A673 (cell line): ENCODE measurements at regions not wholly inside any gene's neighbourhood (a gene's known extent, or its start where the extent isn't known, plus 50 kb on each side); places are given as distances from the start of the nearest gene placed in this dataset.

Experiments used
- BruUV-seq: library from RNA; stranded (reverse); fragments of 400-500 nt; replicated peaks from 2 replicates; lab custom pipeline; 2021; lab: Mats Ljungman, UMichigan
- CTCF ChIA-PET: fragments of 300-600 bp; sonication (Branson Sonifier 250); formaldehyde crosslinking; loops from one replicate; lab custom pipeline; 2022; ENCODE audit warnings: antibody characterized with exemption; lab: Charles Lee
- POLR2A ChIA-PET: fragments of 300-600 bp; sonication (Branson Sonifier 250); formaldehyde crosslinking; loops from one replicate; lab custom pipeline; 2022; ENCODE audit warnings: antibody characterized with exemption; ENCODE audit not compliant: low non-redundant PET; lab: Charles Lee
- DNase-seq: peaks from one replicate; pipeline ENCODE4 v3.0.0-alpha.2; 2015; ENCODE audit warnings: low spot score
- H3K27ac ChIP-seq: fragments of 200-600 bp; sonication (generic); 2 replicates; pipeline ENCODE4 v1.5.1; 2016; ENCODE audit warnings: mixed run types, low read depth, mild to moderate bottlenecking, mixed read lengths, antibody characterized with exemption, low read length; ENCODE audit not compliant: poor library complexity, severe bottlenecking
- H3K27me3 ChIP-seq: fragments of 200-600 bp; sonication (generic); replicated peaks from 2 replicates; pipeline ENCODE4 v1.6.1; 2017; ENCODE audit warnings: mixed run types, low read depth, mild to moderate bottlenecking, mixed read lengths, antibody characterized with exemption, low read length; ENCODE audit not compliant: insufficient read depth, poor library complexity
- H3K36me3 ChIP-seq: fragments of 200-600 bp; sonication (generic); 2 replicates; pipeline ENCODE4 v1.6.1; 2016; ENCODE audit warnings: mixed run types, mild to moderate bottlenecking, mixed read lengths, antibody characterized with exemption, low read length; ENCODE audit not compliant: insufficient read depth, poor library complexity, severe bottlenecking
- H3K4me1 ChIP-seq: fragments of 200-600 bp; sonication (generic); 2 replicates; pipeline ENCODE4 v1.6.1; 2017; ENCODE audit warnings: mixed run types, mild to moderate bottlenecking, mixed read lengths, antibody characterized with exemption, low read length; ENCODE audit not compliant: insufficient read depth, poor library complexity, severe bottlenecking
- H3K4me3 ChIP-seq: fragments of 200-600 bp; sonication (generic); 2 replicates; pipeline ENCODE4 v1.5.1; 2016; ENCODE audit warnings: low read depth, mixed run types, mild to moderate bottlenecking, mixed read lengths, low read length; ENCODE audit not compliant: poor library complexity, severe bottlenecking
- H3K9me3 ChIP-seq: fragments of 200-600 bp; sonication (generic); 2 replicates; pipeline ENCODE4 v1.6.1; 2016; ENCODE audit warnings: mixed run types, low read depth, mild to moderate bottlenecking, mixed read lengths, antibody characterized with exemption, low read length; ENCODE audit not compliant: poor library complexity, severe bottlenecking
- EZH2 ChIP-seq: fragments of 200-600 bp; sonication (generic); IDR thresholded peaks from 2 replicates; pipeline ENCODE4 v1.6.1; 2017; ENCODE audit warnings: borderline replicate concordance, low read depth, mild to moderate bottlenecking, mixed read lengths, antibody characterized with exemption, low read length; ENCODE audit not compliant: poor library complexity, severe bottlenecking
- intact Hi-C: fragments of 100-400 bp; cut with micrococcal nuclease; formaldehyde crosslinking; loops from one replicate; pipeline ENCODE4 v1.10.0; 2022; ENCODE audit not compliant: unreplicated experiment
- TF ChIP-seq, protein P1 (sequence below): fragments of 300-800, 200-600 bp; sonication (generic); conservative IDR thresholded peaks from 2 replicates; pipeline ENCODE4 v1.5.1; 2017; ENCODE audit warnings: low read depth, mild to moderate bottlenecking, antibody characterized with exemption, low read length, moderate library complexity, mixed read lengths

DNA sequence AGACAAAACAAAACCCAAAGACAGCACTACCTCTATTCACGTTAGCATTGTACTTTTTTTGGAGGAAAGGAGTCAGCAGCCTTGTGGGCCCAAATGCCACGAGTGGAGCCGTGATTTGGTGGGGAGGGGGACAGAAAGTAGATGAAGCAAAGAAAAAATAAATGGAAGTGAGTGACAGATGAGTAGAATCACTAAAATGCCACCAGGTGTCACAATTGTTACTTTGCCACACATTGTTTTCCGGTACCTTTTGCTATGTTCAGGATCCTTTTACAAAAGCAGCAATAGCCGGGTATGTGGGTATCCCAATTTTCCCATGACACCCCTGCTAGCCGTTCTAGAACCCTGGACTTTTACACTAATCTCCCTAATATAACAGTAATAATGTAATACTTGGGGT is 85.0 kb upstream of the AK4 start:
- TF ChIP-seq, protein P1, sequence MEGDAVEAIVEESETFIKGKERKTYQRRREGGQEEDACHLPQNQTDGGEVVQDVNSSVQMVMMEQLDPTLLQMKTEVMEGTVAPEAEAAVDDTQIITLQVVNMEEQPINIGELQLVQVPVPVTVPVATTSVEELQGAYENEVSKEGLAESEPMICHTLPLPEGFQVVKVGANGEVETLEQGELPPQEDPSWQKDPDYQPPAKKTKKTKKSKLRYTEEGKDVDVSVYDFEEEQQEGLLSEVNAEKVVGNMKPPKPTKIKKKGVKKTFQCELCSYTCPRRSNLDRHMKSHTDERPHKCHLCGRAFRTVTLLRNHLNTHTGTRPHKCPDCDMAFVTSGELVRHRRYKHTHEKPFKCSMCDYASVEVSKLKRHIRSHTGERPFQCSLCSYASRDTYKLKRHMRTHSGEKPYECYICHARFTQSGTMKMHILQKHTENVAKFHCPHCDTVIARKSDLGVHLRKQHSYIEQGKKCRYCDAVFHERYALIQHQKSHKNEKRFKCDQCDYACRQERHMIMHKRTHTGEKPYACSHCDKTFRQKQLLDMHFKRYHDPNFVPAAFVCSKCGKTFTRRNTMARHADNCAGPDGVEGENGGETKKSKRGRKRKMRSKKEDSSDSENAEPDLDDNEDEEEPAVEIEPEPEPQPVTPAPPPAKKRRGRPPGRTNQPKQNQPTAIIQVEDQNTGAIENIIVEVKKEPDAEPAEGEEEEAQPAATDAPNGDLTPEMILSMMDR = peak; percentile 27
- TF ChIP-seq EZH2 = no peak
- H3K9me3 ChIP-seq = no peaks in the 10 kb centered on the region
- ChIA-PET POLR2A (interaction anchor here (0.9 kb wide), 1 partner anchor 12 kb away, joined by 3 read pairs; no protein-coding TSS in a partner anchor), CTCF (interaction anchor here (1.0 kb wide), 1 partner anchor 146 kb away, joined by 3 read pairs; no protein-coding TSS in a partner anchor)
- H3K27ac ChIP-seq = no peak overlapping the region
- H3K4me1 ChIP-seq = peaks cover 38% of the 10 kb centered on the region
- no peak for DNase-seq
- BruUV-seq = no TSS peak
- H3K27me3 ChIP-seq = no peaks in the 10 kb centered on the region
- intact Hi-C loops = loop anchor here (5.0 to 10.0 kb wide), 2 partner anchors 624 to 798 kb away; no protein-coding TSS in a partner anchor
- peaks cover 1% of the 10 kb centered on the region for H3K36me3 ChIP-seq
- no peak overlapping the region for H3K4me3 ChIP-seq

DNA sequence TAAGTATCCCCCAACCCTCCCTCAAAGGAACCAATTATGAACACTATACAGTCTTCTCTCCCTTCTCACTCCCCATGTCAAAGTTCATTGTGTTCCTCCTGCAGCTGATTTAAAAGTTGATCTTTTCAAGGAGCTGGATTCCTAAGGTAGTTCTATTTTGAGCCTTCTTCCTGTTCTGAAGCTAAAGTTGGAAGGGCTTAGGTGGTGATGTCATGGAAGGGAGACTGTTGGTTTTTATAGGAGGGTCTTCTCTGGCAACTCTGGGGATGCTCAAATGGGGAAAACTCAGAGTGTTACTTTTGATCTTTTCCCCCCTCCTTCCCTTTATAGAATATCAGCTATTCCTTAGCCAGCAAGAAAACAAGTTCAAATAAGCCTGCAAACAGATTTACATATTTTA is 83.0 kb upstream of the AK4 start:
- intact Hi-C loops = loop anchor here (5.0 to 10.0 kb wide), 3 partner anchors 378 to 800 kb away; no protein-coding TSS in a partner anchor
- POLR2A ChIA-PET = no interaction called here
- H3K36me3 ChIP-seq = no peaks in the 10 kb centered on the region
- TSS peak; percentile 20 for BruUV-seq
- no peak for DNase-seq
- CTCF ChIA-PET = interaction anchor here (0.6 to 1.3 kb wide), 2 partner anchors 10 to 11 kb away, joined by 3 to 9 read pairs; no protein-coding TSS in a partner anchor
- H3K27ac ChIP-seq = no peak overlapping the region
- TF ChIP-seq EZH2 = no peak
- TF ChIP-seq, protein P1 = no peak
- H3K27me3 ChIP-seq = no peaks in the 10 kb centered on the region
- H3K4me1 ChIP-seq = peaks cover 35% of the 10 kb centered on the region
- no peaks in the 10 kb centered on the region for H3K9me3 ChIP-seq
- peak overlapping the region; percentile 89 for H3K4me3 ChIP-seq

DNA sequence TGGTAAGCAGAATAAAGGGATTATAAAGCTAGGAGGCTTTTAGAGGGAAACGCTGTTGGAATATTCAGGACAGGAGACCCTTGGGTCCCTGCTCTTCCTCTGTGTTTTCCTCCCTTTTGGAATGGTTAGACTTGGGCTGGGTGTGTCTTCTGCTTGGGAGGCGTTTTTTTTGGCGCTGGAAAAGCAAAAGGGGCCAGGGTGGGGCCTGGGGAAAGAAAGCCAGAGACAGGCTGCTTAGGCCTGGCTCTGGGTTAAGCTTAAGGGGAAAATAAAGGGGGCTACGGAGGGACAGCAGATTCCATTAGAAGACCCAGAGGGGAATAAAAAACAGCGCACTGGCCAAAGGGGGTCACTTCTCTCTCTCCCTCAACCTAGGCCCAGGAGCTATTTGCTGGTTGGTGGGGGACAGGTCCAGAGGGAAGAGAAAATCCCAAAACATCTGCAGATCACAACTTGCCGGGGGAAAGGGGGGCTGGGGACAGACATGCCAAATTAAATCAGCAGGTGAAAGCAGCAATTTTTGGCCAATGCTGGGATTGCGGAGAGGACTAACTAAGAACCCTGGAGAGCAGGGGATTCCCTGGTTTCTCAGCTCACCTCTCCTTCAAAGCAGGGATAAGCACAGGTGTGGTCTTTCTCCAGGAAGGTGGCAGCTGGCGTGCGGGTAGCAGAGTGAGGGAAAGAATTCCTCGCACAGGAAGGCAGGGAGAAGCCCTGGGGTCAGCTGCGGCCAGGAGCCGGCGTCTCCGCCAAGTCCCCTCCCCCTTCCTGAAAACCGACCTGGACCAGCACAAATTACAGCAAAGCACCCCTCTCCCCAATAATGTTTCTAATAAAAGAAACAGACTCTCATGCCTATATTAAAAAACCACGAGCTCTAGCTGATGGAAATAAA is 82.2 kb upstream of the AK4 start:
- Histone ChIP-seq H3K27me3 (no peaks in the 10 kb centered on the region), H3K27ac (peak overlapping the region; percentile 88), H3K4me3 (peak overlapping the region; percentile 89), H3K4me1 (peaks cover 35% of the 10 kb centered on the region), H3K36me3 (no peaks in the 10 kb centered on the region), H3K9me3 (no peaks in the 10 kb centered on the region)
- BruUV-seq = no TSS peak
- TF ChIP-seq, protein P1 = no peak
- TF ChIP-seq EZH2 = no peak
- ChIA-PET CTCF (interaction anchor here (0.5 to 0.6 kb wide), 2 partner anchors 10 to 84 kb away, joined by 4 to 9 read pairs; no protein-coding TSS in a partner anchor), POLR2A (no interaction called here)
- intact Hi-C loops = loop anchor here (5.0 to 10.0 kb wide), 2 partner anchors 378 to 801 kb away; no protein-coding TSS in a partner anchor
- no peak for DNase-seq
